Left colon (tissue), 2 donors: ENCODE measurements at regions not wholly inside any gene's neighbourhood (a gene's known extent, or its start where the extent isn't known, plus 50 kb on each side); places are given as distances from the start of the nearest gene placed in this dataset.
"Not testable (repeated sequence)": the region's sequence is repeated elsewhere in the genome, so short reads cannot be mapped to it uniquely, and the experiment has no call there.

Experiments
- ATAC-seq: fragments of 200-7000 bp; cut with Tn5 transposase; one replicate; pipeline ENCODE4 v1.9.1; 2020; ENCODE audit warnings: mild to moderate bottlenecking, moderate library complexity
- DNase-seq, 2 donors: peaks; one replicate each; pipeline ENCODE4 v3.0.0-alpha.2; 2020
- intact Hi-C, 2 donors: fragments of 100-400 bp; cut with DNase I in 1 of 2; cut with micrococcal nuclease in 1 of 2; formaldehyde crosslinking; loops; one replicate each; pipeline versions ENCODE4 v1.11.2 to v1.14.0; 2022; cut with DNase I, micrococcal nuclease
- donor health status: DM: no; HTN: no; CAD: no.
- donor health status: DM: yes; HTN: yes; CAD: no.

- ATAC-seq (no peak), DNase-seq (no peak)
- intact Hi-C loops: no loop called here
Observed at GRCh38 chr3:144470666-144471065, 499.0 kb downstream of the DIPK2A start.

GRCh38 chr3:144477593-144477992 is 506.0 kb downstream of the DIPK2A start:
- ATAC-seq (no peak), DNase-seq (no peak)
- intact Hi-C loops: no loop called here

DNA sequence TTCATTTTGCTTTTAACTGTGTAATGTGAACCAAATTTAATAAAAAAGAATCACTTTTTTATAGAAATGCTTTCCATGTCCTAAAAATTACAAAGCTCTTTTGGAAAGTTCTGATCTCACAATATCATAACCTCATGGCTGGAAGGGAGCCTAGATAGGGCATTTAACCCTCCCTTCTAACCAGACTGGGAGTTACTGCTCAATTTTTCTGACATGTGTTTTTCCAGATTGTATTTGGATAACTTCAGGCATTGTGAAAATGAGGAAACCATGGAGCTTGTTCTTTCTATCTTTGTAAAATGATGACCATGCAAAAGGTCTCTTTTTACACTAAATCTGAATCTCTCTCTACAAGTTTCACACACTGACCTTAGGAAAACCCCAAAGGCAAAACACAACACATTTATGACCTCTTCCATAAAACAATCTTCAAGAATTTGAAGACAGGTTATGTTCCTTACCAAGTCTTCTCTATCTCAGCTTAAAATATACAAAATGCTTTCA is 508.8 kb downstream of the DIPK2A start:
- DNase-seq (no peak), ATAC-seq (no peak)
- intact Hi-C loops: loop anchor here in 1 of 2 donors (10.0 kb wide), 1 partner anchor 64 kb away; no protein-coding TSS in a partner anchor

- ATAC-seq: no peak
- intact Hi-C loops: loop anchor here in 1 of 2 donors (10.0 kb wide), 1 partner anchor 62 kb away; no protein-coding TSS in a partner anchor
- no peak for DNase-seq
Observed at GRCh38 chr3:144482876-144483275, 511.3 kb downstream of the DIPK2A start.

DNA sequence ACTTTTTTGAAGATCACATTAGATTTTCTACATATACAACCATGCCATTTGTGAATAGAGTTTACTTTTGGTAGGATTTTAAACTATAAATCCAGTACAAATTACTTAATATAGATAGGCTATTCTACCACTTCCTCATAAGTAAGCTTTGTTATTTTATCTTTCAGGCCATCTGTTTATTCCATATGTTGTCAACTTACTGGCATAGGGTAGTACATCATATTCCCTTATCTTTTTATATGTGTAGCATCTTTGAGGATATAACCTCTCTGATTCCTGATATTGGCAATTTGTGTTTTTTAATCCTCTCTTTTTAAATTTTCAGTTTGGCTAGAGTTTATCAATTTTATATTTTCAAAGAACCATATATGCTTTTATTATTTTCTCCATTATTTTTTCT is 515.4 kb downstream of the DIPK2A start:
- DNase-seq: no peak
- intact Hi-C loops: loop anchor here in 1 of 2 donors (10.0 kb wide), 1 partner anchor 58 kb away; no protein-coding TSS in a partner anchor
- no peak for ATAC-seq

DNA sequence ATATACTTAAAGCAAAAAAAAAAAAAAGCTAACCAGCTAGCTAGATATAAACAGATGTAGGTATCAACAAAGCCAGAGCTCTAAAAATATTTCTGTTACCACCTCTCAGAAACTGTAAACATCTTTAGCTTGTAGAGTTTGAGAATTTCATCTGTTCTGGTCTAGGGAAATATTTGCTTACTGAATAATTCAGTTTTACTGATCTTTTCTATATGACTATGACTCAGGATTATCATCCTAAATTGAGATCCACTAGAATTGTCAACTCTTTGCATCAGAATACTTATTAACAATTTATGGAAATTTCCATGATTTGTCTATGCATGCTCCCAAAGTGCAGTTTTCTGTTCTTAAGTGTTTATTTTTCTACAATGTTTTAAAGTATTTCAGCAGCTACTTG is 517.3 kb downstream of the DIPK2A start:
- no peak for ATAC-seq
- intact Hi-C loops: loop anchor here in 1 of 2 donors (10.0 kb wide), 1 partner anchor 56 kb away; no protein-coding TSS in a partner anchor
- DNase-seq: no peak

DNA sequence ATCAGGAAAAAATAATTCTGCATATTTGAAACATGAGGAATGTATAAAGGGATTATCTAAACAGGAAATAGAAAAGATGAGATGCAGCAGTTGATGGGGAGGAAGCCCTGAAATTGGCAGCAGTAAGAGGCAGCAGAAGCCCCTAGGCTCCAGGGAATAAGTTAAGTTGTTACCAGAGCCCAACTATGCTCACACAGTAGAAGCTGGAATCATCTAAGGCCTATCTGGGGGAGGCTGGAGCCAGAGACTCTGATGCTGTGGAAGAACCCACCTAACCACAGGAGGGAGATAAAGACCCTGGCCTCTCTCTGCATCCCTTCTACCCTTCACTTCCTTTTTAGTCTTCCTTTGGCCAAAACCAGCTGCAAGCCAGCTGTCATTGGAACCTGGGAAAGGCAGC is 519.7 kb downstream of the DIPK2A start:
- no peak for ATAC-seq
- DNase-seq: no peak
- intact Hi-C loops: no loop called here

DNA sequence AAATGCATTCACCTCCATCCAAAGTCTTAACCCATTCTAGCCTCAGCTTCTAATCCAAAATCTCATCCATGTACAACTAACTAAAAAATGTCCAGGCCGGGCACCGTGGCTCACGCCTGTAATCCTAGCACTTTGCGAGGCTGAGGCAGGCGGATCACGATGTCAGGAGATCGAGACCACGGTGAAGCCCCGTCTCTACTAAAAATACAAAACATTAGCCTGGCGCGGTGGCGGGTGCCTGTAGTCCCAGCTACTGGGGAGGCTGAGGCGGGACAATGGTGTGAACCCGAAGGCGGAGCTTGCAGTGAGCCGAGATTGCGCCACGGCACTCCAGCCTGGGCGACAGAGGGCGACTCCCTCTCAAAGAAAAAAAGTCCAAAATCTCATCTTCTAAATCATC is 523.0 kb downstream of the DIPK2A start:
- ATAC-seq, DNase-seq, intact Hi-C loops: not testable (repeated sequence)

DNA sequence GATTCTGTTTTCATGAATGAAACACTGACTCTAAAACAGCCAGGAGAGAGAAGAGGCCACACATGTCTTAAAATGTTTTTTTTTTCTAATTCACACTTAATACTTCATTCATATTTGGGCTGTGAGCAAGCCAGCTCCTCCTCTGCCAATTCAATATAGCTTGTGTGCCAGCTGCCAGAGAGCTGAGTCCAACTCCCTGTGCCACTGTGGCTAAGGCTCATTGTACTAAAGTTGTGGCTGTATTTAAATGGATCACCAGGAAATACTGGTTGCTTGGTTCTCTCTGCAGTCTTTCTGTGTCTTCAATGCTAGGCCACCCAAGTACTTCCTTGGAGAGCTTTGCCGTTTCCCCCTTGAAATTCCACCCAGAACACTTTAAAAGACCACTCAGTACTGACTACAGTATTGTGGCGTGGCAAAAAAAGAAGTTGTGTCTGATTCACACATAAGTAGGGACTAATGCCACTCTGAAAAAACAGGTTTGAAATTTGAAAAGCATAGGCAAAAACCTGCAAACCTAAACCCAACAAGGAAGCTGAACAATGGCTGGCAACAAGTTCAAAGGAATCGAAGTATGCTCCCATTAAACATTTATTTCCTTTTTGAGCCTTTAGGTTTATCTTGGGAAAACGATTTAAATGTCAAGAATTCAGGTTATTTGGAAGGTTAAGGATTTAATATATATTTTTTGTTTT is 524.7 kb downstream of the DIPK2A start:
- no peak for ATAC-seq

DNA sequence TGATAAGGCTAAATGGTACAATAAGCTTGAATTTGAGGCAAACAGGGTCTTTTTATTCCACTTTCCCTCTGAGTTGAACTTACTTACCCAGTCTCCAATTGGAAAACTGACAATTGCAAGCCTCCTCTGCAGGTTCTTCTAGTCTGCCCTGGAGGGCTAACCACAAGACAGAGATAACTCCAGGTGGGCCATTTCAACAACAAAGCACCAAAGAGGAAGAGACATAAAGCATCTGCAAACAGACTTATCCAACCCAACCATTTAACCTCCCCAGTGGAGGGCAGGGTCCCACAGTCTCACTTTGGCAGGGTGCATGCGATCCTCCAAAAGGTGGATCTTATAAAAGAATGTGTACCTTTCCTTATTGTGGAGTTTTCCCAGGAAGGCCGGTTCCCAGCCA is 525.8 kb downstream of the DIPK2A start:
- intact Hi-C loops: no loop called here
- ATAC-seq: no peak
- DNase-seq: no peak

More for the DNA sequence above, 524.7 kb downstream of the DIPK2A start:
- intact Hi-C loops: no loop called here
- DNase-seq: no peak

- DNase-seq (no peak), ATAC-seq (no peak)
- intact Hi-C loops: no loop called here
Observed at GRCh38 chr3:144499001-144499930, 527.6 kb downstream of the DIPK2A start.

- no peak for ATAC-seq
- DNase-seq: no peak
- intact Hi-C loops: no loop called here
Observed at GRCh38 chr3:144501467-144501866, 529.8 kb downstream of the DIPK2A start.

DNA sequence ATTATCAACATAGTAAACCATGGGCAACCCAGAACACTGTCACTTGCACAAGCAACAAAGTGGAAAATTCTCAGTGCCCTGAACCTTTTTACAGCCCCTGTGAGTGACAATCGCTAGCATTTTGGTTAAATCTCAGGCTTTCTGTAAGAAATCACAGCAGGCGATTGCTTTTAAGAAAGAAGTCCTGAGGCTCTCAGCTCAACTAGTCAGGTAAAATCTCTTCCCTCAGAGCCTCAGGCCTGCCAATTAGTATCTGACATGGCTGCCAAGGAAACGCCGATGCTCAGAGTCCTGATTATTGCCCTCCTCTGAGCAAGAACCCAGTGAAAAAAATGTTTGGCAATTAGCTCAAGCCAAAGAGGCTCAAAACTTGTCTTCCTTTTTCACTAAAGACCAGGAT is 530.8 kb downstream of the DIPK2A start:
- DNase-seq (no peak), ATAC-seq (no peak)
- intact Hi-C loops: no loop called here

DNA sequence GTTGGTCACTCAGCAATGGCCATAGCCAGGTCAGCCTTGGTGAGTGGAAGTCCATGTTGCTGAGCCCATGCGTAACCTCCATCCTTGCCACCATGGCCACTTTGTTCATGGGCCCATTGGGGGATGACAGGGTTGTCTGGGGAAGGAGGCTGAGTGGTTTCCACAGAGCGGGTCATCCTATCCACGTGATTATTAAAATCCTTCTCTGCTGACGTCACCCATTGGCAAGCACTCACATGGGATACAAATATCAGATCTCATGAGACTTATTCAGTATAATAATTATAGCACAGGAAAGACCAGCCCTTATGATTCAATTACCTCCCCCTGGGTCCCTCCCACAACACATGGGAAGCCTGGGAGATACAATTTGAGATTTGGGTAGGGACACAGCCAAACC is 534.8 kb downstream of the DIPK2A start:
- ATAC-seq, DNase-seq, intact Hi-C loops: not testable (repeated sequence)

GRCh38 chr3:144511346-144511745 is 539.7 kb downstream of the DIPK2A start:
- intact Hi-C loops: no loop called here
- DNase-seq (no peak), ATAC-seq (no peak)

GRCh38 chr3:144516026-144516425 is 544.4 kb downstream of the DIPK2A start:
- intact Hi-C loops: no loop called here
- DNase-seq: no peak
- ATAC-seq: no peak

DNA sequence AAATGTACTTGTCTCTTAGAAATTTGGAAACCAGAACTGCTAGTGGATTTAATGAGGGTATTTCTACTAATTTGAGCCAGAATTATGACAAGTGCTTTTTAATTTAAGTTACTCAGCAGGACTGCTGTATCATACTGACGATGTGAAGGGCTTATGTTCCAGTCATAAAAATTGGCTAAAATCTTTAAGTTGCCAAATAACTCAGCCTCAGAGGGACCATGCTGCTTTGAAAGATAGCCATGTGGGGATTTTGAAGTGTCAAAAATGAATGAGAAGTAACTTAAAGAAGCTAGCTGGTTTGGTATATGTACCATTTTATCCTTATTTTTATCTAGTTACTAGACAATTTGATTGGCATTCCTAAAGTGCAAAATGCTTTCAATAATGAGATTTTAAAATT is 545.0 kb downstream of the DIPK2A start:
- intact Hi-C loops: no loop called here
- ATAC-seq (no peak), DNase-seq (no peak)

DNA sequence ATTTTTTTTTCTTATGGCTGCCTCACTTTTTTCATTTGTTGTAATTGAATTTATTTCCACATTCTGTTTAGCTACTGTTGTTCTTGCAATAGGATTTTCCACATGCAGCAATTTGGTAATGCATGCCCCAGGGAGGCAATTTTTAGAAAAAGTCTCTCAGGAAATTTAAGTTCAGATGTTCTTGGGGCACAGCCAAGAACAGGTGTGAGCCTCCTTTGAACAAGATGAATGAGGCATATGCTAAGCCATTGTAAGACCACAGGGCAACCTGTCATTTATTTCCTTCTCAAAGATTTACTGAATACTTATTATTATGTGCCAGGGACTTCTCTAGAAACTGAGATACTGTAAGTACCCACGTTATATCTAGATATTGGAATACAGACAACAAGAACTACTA is 549.5 kb downstream of the DIPK2A start:
- intact Hi-C loops: no loop called here
- DNase-seq (no peak), ATAC-seq (no peak)

GRCh38 chr3:144522456-144522855 is 550.8 kb downstream of the DIPK2A start:
- ATAC-seq (no peak), DNase-seq (no peak)
- intact Hi-C loops: no loop called here

- no peak for DNase-seq
- no peak for ATAC-seq
- intact Hi-C loops: no loop called here
Observed at GRCh38 chr3:144523396-144523795, 551.8 kb downstream of the DIPK2A start.
